GM21723 (cell line): ENCODE measurements at regions not wholly inside any gene's neighbourhood (a gene's known extent, or its start where the extent isn't known, plus 50 kb on each side); places are given as distances from the start of the nearest gene placed in this dataset.
"Not testable (repeated sequence)": the region's sequence is repeated elsewhere in the genome, so short reads cannot be mapped to it uniquely, and the experiment has no call there.

Experiments used
- ATAC-seq: cut with Tn5 transposase; IDR thresholded peaks from one replicate; pipeline ENCODE4 v1.9.1; 2021; ENCODE audit warnings: mild to moderate bottlenecking, moderate library complexity; ENCODE audit not compliant: unreplicated experiment

GRCh38 chr18:40120796-40121391 is 1834.1 kb upstream of the PIK3C3 start:
- ATAC-seq: no peak

DNA sequence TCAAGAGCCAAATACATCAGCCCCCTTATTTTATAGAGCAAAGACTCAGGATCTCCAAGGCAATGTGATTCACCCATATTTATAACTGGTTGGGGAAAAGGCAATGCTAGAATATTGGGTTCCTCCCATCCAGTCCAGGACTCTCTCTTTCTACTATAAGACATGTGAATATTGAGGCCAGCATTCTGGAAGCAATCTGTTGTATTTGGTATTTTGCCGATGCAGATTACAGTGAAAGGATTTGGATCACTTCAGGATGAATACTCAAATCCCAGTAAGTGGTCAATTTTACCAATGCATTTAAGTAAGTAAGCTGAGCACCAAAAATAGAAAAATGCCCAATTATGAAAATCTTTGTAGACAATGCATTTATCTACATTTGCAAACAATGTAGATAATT is 1834.7 kb upstream of the PIK3C3 start:
- no peak for ATAC-seq

- not testable (repeated sequence) for ATAC-seq
These were observed 1835.5 kb upstream of the PIK3C3 start for GRCh38 chr18:40119581-40119980.

- no peak for ATAC-seq
These were observed 1844.6 kb upstream of the PIK3C3 start for GRCh38 chr18:40110455-40110854.

DNA sequence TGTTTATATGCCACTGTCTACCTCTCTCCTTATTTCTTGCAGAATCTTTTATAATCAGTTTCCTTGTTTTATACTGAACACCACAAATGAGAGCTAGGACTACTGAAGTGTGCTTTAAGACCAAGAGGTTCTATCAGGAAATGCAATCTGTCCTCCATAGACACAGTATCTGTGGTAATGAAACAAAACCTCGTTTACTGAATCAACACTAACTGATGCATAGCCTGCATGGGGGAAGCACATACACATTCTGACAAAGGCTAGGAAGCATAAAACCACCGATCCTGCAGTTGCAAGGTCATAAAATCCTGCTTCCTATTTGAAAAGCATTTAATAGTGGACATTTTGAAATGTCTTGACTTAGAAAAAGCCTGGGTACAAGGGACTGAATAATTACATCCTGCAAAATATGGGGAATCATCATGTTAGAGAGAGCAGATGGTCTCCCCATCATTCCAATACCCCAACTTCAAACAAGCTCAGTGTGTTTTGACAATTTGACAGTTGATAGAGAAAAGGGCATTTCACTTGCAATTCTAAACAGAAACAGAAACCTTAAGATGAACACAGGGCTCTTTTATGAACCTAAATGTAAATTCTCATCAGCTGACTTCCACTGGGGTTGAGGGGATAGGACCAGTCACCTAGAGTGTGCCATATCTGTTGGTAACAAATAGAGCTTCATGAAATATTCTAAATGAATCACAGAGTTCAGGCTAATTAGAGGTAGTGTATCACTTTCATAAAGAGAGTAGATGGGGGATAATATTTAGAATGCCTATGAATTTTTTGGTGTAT is 1845.6 kb upstream of the PIK3C3 start:
- ATAC-seq: no peak

DNA sequence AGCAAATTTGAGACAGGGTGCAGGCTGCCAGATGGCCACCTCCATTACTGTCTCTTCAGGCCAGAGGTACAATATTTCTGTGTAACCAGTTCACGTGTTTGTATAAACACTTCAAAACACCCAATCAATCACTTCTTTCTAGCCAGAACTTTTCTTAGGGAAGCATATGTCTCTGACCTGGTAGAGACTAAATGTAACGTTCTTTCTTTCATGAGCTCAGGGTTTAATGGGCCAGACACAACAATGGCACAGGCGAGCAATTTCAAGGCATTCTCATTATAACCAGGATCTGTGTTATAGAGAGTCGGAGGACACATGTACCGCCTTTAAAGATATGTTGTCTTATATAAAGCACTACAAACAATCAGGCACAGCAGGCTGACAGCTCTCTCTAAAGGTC is 1846.4 kb upstream of the PIK3C3 start:
- ATAC-seq: no peak

DNA sequence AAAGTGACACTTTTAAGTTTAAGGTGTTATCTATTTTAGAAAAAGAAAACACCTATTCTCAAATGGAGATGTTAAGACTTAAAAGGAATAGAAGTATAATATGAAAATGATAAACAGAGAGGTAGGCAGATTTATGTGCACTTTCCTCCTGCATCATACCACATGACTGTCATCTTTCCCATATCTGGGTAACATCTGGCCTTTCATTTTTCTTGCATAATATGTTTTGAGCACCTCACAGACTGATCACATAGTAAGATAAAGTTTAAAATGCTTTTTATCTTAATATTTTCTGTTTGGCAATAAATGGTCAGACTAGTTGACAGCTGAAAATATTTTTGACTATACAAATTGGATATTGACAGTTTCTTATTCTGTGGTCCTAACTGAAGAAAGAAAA is 1852.1 kb upstream of the PIK3C3 start:
- no peak for ATAC-seq

DNA sequence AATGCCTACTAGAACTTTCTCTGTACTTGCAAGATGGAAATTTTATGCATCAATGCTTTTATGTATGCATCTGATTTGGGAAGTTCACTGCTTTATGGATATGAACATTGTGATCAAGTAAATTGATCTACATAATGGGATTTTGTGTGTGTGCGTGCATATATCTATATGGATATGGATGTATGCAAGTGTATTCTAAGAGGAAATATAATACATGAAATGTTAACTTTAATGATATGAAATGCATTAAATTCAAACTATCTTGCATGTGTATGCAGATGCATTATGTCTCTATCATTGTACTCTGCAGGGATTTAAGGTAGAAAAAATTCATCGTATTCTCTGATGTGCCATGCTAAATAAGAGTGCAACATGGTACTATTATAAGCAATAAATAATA is 1855.4 kb upstream of the PIK3C3 start:
- no peak for ATAC-seq

DNA sequence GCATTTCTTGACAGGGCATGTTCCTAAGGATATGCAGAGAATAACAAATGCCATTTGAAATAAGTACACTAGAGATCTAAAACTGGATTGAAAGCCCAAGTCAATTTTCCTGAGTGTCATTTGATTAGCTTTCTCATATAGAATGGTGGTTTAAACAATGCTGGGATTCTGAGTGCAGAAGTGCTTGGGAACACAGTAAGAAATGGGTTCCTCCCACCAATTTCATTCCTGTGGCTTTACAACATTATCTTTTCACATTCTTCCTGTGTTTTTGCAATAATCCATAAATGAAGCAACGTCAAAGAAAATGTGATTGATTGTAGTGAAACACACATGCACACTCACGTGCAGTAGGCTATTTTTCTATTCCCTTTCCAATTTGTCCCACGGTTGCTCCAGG is 1858.4 kb upstream of the PIK3C3 start:
- ATAC-seq: no peak

- no peak for ATAC-seq
These were observed 1860.6 kb upstream of the PIK3C3 start for GRCh38 chr18:40094441-40094840.

DNA sequence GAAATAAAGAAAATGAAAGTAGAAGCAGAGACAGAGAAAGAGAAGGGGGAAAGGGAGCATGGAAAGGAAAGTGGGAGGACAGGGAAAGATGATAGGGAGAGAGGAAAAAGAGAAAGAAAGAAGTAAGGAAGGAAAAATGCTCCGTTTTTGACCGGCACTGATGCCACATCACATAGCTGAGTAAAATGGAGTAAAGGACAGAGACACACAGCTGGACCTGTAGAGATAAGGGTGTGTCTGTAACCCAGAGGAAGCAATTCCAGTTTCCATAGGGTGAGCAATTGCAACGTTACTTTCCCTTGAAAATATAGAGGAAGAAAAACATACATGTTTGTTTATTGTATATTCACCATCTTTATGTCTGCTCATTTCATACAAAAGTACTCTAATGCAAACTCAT is 1866.9 kb upstream of the PIK3C3 start:
- ATAC-seq: no peak

GRCh38 chr18:40079786-40080185 is 1875.2 kb upstream of the PIK3C3 start:
- ATAC-seq: no peak

DNA sequence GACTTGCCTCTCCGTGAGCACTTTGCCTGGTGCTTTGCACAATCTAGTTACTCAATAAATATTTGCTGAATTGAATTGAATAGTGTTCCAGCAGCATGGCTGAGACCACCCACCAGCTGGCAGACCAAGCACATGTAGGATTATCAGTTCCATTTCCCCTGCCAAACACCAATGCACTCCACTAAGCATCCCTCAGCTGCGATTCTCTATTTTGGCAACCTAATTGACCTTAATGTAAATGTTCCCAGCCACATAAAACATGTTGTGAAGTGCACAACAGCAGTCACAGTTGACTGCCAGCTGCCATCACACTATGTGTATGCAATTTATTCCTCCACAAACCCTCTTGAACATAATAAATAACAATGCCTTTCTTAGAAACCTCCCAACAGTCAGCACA is 1879.4 kb upstream of the PIK3C3 start:
- no peak for ATAC-seq

DNA sequence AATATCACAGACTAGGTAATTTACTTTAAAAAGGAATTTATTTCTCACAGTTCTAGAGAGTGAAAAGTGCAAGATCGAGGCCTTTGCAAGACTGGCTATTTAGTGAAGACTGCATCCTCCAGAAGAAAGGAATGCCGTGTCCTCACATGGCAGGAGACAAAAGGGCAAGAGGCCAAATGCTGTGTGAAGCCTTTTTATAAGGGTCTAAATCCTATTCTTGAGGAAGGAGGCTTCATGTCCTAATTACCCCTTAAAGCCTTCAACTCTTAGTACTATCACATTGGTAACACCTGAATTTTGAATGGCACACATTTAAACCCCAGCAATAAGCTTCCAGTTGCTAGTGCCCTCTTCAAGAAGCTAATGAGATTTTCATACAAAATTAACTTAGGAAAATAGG is 1882.3 kb upstream of the PIK3C3 start:
- no peak for ATAC-seq

DNA sequence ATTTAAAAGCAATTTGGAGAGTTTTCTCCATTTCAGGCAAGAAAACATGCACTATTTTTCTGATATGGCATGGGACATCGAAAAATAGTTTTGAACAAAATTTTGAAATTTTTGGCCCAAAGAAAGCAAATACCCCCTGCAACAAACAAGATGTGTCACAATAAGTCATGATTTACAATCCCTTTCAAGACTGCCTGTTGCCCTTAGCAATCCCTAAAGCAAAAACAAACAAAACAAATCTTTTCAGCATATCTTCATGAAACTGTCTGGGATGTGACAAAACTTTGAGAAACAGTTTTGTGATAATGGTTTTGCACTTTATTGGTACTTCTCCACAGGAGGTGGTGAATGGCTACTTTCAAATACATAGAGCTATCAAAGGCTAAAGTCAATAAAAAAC is 1888.7 kb upstream of the PIK3C3 start:
- no peak for ATAC-seq

- ATAC-seq: no peak
These were observed 1891.5 kb upstream of the PIK3C3 start for GRCh38 chr18:40063488-40063887.

DNA sequence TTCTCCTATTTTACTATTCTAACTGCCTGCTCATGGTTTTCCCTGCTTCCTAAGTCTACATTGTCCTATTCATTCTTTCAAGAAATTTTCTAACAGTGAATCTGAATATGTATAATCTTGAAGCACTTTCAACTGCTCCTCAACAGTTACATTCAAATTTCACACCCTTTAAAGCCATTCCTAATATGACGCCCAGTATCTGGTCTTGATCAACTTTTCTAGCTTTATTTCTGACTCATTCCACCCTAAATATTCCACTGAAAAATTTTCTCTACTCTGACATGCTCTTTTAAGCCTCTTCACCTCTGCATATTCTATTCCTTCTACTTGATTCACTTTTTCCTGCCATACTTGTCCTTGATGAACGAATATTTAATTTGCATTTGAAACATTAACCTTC is 1893.9 kb upstream of the PIK3C3 start:
- no peak for ATAC-seq

- no peak for ATAC-seq
These were observed 1894.5 kb upstream of the PIK3C3 start for GRCh38 chr18:40060562-40060961.

- no peak for ATAC-seq
These were observed 1896.0 kb upstream of the PIK3C3 start for GRCh38 chr18:40058811-40059570.

DNA sequence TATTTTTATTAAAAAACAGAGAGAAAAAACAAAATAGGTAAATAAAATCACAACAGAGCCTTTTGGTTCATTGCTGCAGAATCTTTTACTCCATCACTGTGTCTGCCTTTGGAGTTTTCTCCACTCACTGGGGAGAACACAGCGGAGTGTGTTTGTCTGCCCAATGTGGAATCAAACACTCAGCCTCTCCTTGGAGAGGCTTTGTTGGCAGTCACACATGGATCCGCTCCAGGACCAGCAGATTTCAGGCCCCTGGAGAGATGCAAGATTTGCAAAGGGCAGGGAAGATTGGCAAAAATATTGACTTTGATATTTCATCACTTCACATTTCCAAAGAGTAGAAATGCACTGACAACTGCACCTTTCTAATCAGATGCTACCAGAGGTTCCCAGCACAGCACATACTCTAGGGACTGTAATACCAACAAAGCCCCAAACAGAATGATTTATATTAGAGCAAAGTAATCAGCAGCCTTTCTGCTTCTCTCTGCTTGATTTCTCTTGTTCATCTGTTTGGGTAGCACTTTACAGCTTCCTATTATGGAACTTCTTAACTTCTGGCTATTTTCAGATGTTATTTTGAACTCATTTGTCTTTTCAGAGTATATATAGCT is 1898.8 kb upstream of the PIK3C3 start:
- no peak for ATAC-seq

- ATAC-seq: no peak
These were observed 1899.8 kb upstream of the PIK3C3 start for GRCh38 chr18:40055262-40055661.

GRCh38 chr18:40049716-40050115 is 1905.3 kb upstream of the PIK3C3 start:
- ATAC-seq: no peak
